ENCODE measurements at regions not wholly inside any gene's neighbourhood (a gene's known extent, or its start where the extent isn't known, plus 50 kb on each side); places are given as distances from the start of the nearest gene placed in this dataset.

DNA sequence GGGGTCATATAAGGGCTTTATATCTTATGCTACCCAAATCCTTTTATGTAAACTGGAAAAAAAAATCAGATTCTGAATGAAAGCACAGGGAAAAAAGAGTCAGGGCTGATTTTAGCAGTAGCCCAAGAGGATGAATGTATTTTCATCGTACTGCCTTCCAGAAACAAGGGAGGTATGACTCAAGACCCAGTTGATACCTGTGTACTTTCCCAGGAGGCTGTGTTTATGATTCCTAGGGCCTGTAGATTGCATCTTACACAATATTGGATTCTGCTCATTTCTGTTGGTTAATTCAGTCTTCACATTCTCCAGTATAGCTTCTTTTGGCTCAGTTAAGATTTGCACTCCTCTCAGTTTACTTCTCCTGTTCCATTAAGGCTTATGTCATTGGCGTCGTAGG, 127.9 kb upstream of the LIMCH1 start:
- TF ChIP-seq, protein P1, sequence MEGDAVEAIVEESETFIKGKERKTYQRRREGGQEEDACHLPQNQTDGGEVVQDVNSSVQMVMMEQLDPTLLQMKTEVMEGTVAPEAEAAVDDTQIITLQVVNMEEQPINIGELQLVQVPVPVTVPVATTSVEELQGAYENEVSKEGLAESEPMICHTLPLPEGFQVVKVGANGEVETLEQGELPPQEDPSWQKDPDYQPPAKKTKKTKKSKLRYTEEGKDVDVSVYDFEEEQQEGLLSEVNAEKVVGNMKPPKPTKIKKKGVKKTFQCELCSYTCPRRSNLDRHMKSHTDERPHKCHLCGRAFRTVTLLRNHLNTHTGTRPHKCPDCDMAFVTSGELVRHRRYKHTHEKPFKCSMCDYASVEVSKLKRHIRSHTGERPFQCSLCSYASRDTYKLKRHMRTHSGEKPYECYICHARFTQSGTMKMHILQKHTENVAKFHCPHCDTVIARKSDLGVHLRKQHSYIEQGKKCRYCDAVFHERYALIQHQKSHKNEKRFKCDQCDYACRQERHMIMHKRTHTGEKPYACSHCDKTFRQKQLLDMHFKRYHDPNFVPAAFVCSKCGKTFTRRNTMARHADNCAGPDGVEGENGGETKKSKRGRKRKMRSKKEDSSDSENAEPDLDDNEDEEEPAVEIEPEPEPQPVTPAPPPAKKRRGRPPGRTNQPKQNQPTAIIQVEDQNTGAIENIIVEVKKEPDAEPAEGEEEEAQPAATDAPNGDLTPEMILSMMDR (IDR thresholded peaks at IDR 0.05): no peak
- TF ChIP-seq POLR2A (IDR thresholded peaks at IDR 0.05): no peak

Measured in esophagus squamous epithelium (tissue), 4 donors.